Neural progenitor cell (in vitro differentiated cells): ENCODE measurements at regions not wholly inside any gene's neighbourhood (a gene's known extent, or its start where the extent isn't known, plus 50 kb on each side); places are given as distances from the start of the nearest gene placed in this dataset.

Experiments
- DNase-seq: peaks from one replicate; pipeline ENCODE4 v3.0.0-alpha.2; 2016; ENCODE audit warnings: low spot score
- H2AFZ ChIP-seq: fragments of 200-600 bp; sonication (generic); replicated peaks from 2 replicates; pipeline ENCODE4 v1.6.1; 2016; ENCODE audit warnings: antibody characterized with exemption
- H3F3A ChIP-seq: fragments of 200-600 bp; sonication (generic); 2 replicates; pipeline ENCODE4 v1.6.1; 2016; ENCODE audit warnings: antibody characterized with exemption, low read depth
- H3K27ac ChIP-seq: fragments of 200-600 bp; sonication (generic); 2 replicates; pipeline ENCODE4 v1.5.1; 2016; ENCODE audit warnings: mild to moderate bottlenecking
- H3K27me3 ChIP-seq: fragments of 200-600 bp; sonication (generic); 2 replicates; pipeline ENCODE4 v1.6.1; 2016; ENCODE audit warnings: mild to moderate bottlenecking, moderate library complexity
- H3K36me3 ChIP-seq: fragments of 200-600 bp; sonication (generic); 2 replicates; pipeline ENCODE4 v1.5.1; 2016
- H3K4me1 ChIP-seq: fragments of 200-600 bp; sonication (generic); 2 replicates; pipeline ENCODE4 v1.6.1; 2016; ENCODE audit warnings: mixed run types
- H3K4me2 ChIP-seq: fragments of 200-600 bp; sonication (generic); 2 replicates; pipeline ENCODE4 v1.6.1; 2016
- H3K4me3 ChIP-seq: fragments of 200-600 bp; sonication (generic); 2 replicates; pipeline ENCODE4 v1.5.1; 2016
- H3K79me2 ChIP-seq: fragments of 200-600 bp; sonication (generic); 2 replicates; pipeline ENCODE4 v1.6.1; 2016; ENCODE audit warnings: low read depth
- H3K9ac ChIP-seq: fragments of 200-600 bp; sonication (generic); 2 replicates; pipeline ENCODE4 v1.6.1; 2016
- H3K9me3 ChIP-seq: fragments of 200-600 bp; sonication (generic); 2 replicates; pipeline ENCODE4 v1.5.1; 2016; ENCODE audit warnings: low read depth
- H4K20me1 ChIP-seq: fragments of 200-600 bp; sonication (generic); 2 replicates; pipeline ENCODE4 v1.6.1; 2016; ENCODE audit warnings: low read depth
- H3K27ac Mint-ChIP-seq: 3 replicates; pipeline ENCODE4 v1.8.0; 2021; ENCODE audit warnings: mixed read lengths
- H3K27me3 Mint-ChIP-seq: 2 replicates; pipeline ENCODE4 v1.8.0; 2022; ENCODE audit warnings: low read depth, mild to moderate bottlenecking, inconsistent platforms, moderate library complexity, mixed read lengths; ENCODE audit not compliant: insufficient read depth
- H3K36me3 Mint-ChIP-seq: 3 replicates; pipeline ENCODE4 v1.8.0; 2021; ENCODE audit warnings: mixed read lengths
- H3K4me1 Mint-ChIP-seq: 3 replicates; pipeline ENCODE4 v1.8.0; 2021; ENCODE audit warnings: mixed read lengths
- H3K4me3 Mint-ChIP-seq: 3 replicates; pipeline ENCODE4 v1.8.0; 2021; ENCODE audit warnings: mild to moderate bottlenecking, moderate library complexity, mixed read lengths
- H3K9me3 Mint-ChIP-seq: 3 replicates; pipeline ENCODE4 v1.8.0; 2020; ENCODE audit warnings: mixed read lengths
- EZH2 ChIP-seq: fragments of 200-600 bp; sonication (generic); IDR thresholded peaks from 2 replicates; pipeline ENCODE4 v1.6.1; 2017; ENCODE audit warnings: antibody characterized with exemption, mild to moderate bottlenecking, moderate library complexity
- EZH2phosphoT487 ChIP-seq: fragments of 200-600 bp; sonication (generic); IDR thresholded peaks from 2 replicates; pipeline ENCODE4 v1.6.1; 2017; ENCODE audit warnings: antibody characterized with exemption
- TF ChIP-seq, protein P1 (sequence below): fragments of 200-600 bp; sonication (generic); IDR thresholded peaks from 2 replicates; pipeline ENCODE4 v1.5.1; 2017; ENCODE audit warnings: antibody characterized with exemption, mild to moderate bottlenecking

DNA sequence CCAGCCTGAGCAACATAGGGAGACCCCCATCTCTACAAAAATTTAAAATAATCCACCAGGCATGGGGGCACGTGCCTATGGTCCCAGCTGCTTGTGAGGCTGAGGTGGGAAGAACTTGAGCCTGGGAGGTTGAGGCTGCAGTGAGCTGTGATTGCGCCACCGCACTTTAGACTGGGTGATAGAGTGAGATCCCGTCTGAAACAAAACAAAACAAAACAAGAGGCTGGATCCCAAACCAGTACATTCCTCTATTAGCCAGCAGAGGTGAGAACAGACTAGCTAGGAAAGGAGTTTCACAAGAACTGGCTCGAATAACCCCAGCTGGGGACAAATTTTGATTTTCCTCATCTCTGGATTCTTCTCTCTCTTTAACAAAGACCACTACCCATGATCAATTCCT, 366.7 kb upstream of the ZFHX3 start:
- TF ChIP-seq EZH2phosphoT487 (no peak), EZH2 (no peak)
- TF ChIP-seq, protein P1, sequence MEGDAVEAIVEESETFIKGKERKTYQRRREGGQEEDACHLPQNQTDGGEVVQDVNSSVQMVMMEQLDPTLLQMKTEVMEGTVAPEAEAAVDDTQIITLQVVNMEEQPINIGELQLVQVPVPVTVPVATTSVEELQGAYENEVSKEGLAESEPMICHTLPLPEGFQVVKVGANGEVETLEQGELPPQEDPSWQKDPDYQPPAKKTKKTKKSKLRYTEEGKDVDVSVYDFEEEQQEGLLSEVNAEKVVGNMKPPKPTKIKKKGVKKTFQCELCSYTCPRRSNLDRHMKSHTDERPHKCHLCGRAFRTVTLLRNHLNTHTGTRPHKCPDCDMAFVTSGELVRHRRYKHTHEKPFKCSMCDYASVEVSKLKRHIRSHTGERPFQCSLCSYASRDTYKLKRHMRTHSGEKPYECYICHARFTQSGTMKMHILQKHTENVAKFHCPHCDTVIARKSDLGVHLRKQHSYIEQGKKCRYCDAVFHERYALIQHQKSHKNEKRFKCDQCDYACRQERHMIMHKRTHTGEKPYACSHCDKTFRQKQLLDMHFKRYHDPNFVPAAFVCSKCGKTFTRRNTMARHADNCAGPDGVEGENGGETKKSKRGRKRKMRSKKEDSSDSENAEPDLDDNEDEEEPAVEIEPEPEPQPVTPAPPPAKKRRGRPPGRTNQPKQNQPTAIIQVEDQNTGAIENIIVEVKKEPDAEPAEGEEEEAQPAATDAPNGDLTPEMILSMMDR = no peak
- H2AFZ ChIP-seq = peak overlapping the region; percentile 35
- no peaks in the 10 kb centered on the region for H3K9me3 Mint-ChIP-seq
- no peaks in the 10 kb centered on the region for H3K4me1 Mint-ChIP-seq
- no peaks in the 10 kb centered on the region for H3K36me3 Mint-ChIP-seq
- no peak overlapping the region for H3K27ac Mint-ChIP-seq
- H3K4me3 ChIP-seq = no peak overlapping the region
- no peak overlapping the region for H3K27ac ChIP-seq
- no peaks in the 10 kb centered on the region for H3K27me3 ChIP-seq
- H3K79me2 ChIP-seq = no peaks in the 10 kb centered on the region
- no peaks in the 10 kb centered on the region for H3F3A ChIP-seq
- DNase-seq = no peak
- H3K4me3 Mint-ChIP-seq = no peak overlapping the region
- no peaks in the 10 kb centered on the region for H3K9me3 ChIP-seq
- H3K27me3 Mint-ChIP-seq = peaks cover 3% of the 10 kb centered on the region
- no peak overlapping the region for H3K9ac ChIP-seq
- no peaks in the 10 kb centered on the region for H3K4me1 ChIP-seq
- H3K4me2 ChIP-seq = no peak overlapping the region
- no peaks in the 10 kb centered on the region for H3K36me3 ChIP-seq
- H4K20me1 ChIP-seq = no peaks in the 10 kb centered on the region

DNA sequence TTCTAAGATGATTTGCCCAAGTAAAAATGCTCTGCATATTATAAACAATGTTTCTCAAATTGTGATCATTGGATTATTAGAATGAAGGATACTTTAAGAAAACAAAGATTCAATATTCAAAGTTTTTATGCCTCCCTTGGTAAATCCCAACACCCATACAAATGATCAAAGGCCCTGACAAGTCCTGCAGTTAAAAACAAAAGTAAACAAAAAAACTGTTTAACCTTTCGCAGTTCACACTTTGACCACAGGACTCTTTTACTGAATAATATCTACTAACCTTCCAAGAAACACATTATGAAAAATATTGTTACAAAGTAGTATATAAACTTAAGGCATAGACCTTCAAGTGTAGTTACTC, 365.9 kb upstream of the ZFHX3 start:
- no peaks in the 10 kb centered on the region for H3K27me3 ChIP-seq
- no peak for DNase-seq
- H3K4me3 Mint-ChIP-seq = no peak overlapping the region
- no peak overlapping the region for H3K27ac Mint-ChIP-seq
- no peaks in the 10 kb centered on the region for H3K36me3 Mint-ChIP-seq
- no peaks in the 10 kb centered on the region for H3K4me1 ChIP-seq
- no peaks in the 10 kb centered on the region for H3K9me3 ChIP-seq
- H3K79me2 ChIP-seq = no peaks in the 10 kb centered on the region
- no peak overlapping the region for H3K4me2 ChIP-seq
- no peak overlapping the region for H2AFZ ChIP-seq
- no peaks in the 10 kb centered on the region for H4K20me1 ChIP-seq
- H3K9ac ChIP-seq = no peak overlapping the region
- no peak overlapping the region for H3K4me3 ChIP-seq
- no peaks in the 10 kb centered on the region for H3K36me3 ChIP-seq
- no peak overlapping the region for H3K27ac ChIP-seq
- TF ChIP-seq, protein P1 = no peak
- TF ChIP-seq EZH2 (no peak), EZH2phosphoT487 (no peak)
- H3K4me1 Mint-ChIP-seq = no peaks in the 10 kb centered on the region
- no peaks in the 10 kb centered on the region for H3F3A ChIP-seq
- H3K9me3 Mint-ChIP-seq = no peaks in the 10 kb centered on the region
- peaks cover 3% of the 10 kb centered on the region for H3K27me3 Mint-ChIP-seq

- no peak overlapping the region for H3K9ac ChIP-seq
- H3K4me2 ChIP-seq = no peak overlapping the region
- DNase-seq = no peak
- H3K9me3 ChIP-seq = no peaks in the 10 kb centered on the region
- H3K4me3 ChIP-seq = no peak overlapping the region
- peaks cover 3% of the 10 kb centered on the region for H3K27me3 Mint-ChIP-seq
- H3K4me3 Mint-ChIP-seq = no peak overlapping the region
- no peaks in the 10 kb centered on the region for H3K4me1 Mint-ChIP-seq
- no peak overlapping the region for H2AFZ ChIP-seq
- no peaks in the 10 kb centered on the region for H3K36me3 ChIP-seq
- H3K9me3 Mint-ChIP-seq = no peaks in the 10 kb centered on the region
- no peaks in the 10 kb centered on the region for H3K4me1 ChIP-seq
- no peaks in the 10 kb centered on the region for H3K36me3 Mint-ChIP-seq
- no peak overlapping the region for H3K27ac Mint-ChIP-seq
- TF ChIP-seq EZH2phosphoT487 (no peak), EZH2 (no peak)
- TF ChIP-seq, protein P1 = no peak
- no peaks in the 10 kb centered on the region for H3F3A ChIP-seq
- H4K20me1 ChIP-seq = no peaks in the 10 kb centered on the region
- H3K27ac ChIP-seq = no peak overlapping the region
- H3K79me2 ChIP-seq = no peaks in the 10 kb centered on the region
- no peaks in the 10 kb centered on the region for H3K27me3 ChIP-seq
Observed at GRCh38 chr16:73413091-73413829, 365.3 kb upstream of the ZFHX3 start.
